GM23248 (cell line): ENCODE measurements at regions not wholly inside any gene's neighbourhood (a gene's known extent, or its start where the extent isn't known, plus 50 kb on each side); places are given as distances from the start of the nearest gene placed in this dataset.

Source experiments
- DNase-seq: peaks from one replicate; pipeline ENCODE4 v3.0.0-alpha.2; 2015
- H2AFZ ChIP-seq: fragments of 200-600 bp; sonication (generic); 2 replicates; pipeline ENCODE4 v1.6.1; 2016; ENCODE audit warnings: antibody characterized with exemption
- H3F3A ChIP-seq: fragments of 200-600 bp; sonication (generic); 2 replicates; pipeline ENCODE4 v1.6.1; 2016; ENCODE audit warnings: mild to moderate bottlenecking, antibody characterized with exemption, mixed run types; ENCODE audit not compliant: insufficient read depth
- H3K27ac ChIP-seq: fragments of 200-600 bp; sonication (generic); 2 replicates; pipeline ENCODE4 v1.5.1; 2016; ENCODE audit warnings: mild to moderate bottlenecking
- H3K27me3 ChIP-seq: fragments of 200-600 bp; sonication (generic); replicated peaks from 2 replicates; pipeline ENCODE4 v1.6.1; 2016; ENCODE audit warnings: mild to moderate bottlenecking; ENCODE audit not compliant: insufficient read depth
- H3K36me3 ChIP-seq: fragments of 200-600 bp; sonication (generic); 2 replicates; pipeline ENCODE4 v1.6.1; 2016; ENCODE audit warnings: low read depth, mild to moderate bottlenecking
- H3K4me1 ChIP-seq: fragments of 200-600 bp; sonication (generic); 2 replicates; pipeline ENCODE4 v1.6.1; 2016; ENCODE audit warnings: mild to moderate bottlenecking; ENCODE audit not compliant: insufficient read depth
- H3K4me2 ChIP-seq: fragments of 200-600 bp; sonication (generic); one replicate; pipeline ENCODE4 v1.6.1; 2016; ENCODE audit warnings: mild to moderate bottlenecking; ENCODE audit not compliant: unreplicated experiment
- H3K4me3 ChIP-seq: fragments of 200-600 bp; sonication (generic); 2 replicates; pipeline ENCODE4 v1.5.1; 2016; ENCODE audit warnings: mild to moderate bottlenecking
- H3K79me2 ChIP-seq: fragments of 200-600 bp; sonication (generic); 2 replicates; pipeline ENCODE4 v1.6.1; 2016; ENCODE audit warnings: mild to moderate bottlenecking; ENCODE audit not compliant: insufficient read depth
- H3K9ac ChIP-seq: fragments of 200-600 bp; sonication (generic); 2 replicates; pipeline ENCODE4 v1.6.1; 2016; ENCODE audit warnings: mild to moderate bottlenecking
- H3K9me2 ChIP-seq: fragments of 200-600 bp; sonication (generic); 2 replicates; pipeline ENCODE4 v1.6.1; 2016; ENCODE audit warnings: mixed run types, mild to moderate bottlenecking, moderate library complexity; ENCODE audit not compliant: insufficient read depth
- H3K9me3 ChIP-seq: fragments of 200-600 bp; sonication (generic); one replicate; pipeline ENCODE4 v1.6.1; 2017; ENCODE audit warnings: low read depth
- H4K20me1 ChIP-seq: fragments of 200-600 bp; sonication (generic); 2 replicates; pipeline ENCODE4 v1.6.0; 2016; ENCODE audit not compliant: insufficient read depth
- EZH2 ChIP-seq: fragments of 200-600 bp; sonication (generic); IDR thresholded peaks from 2 replicates; pipeline ENCODE4 v1.6.1; 2018; ENCODE audit warnings: antibody characterized with exemption, mild to moderate bottlenecking; ENCODE audit not compliant: insufficient read depth, poor library complexity, severe bottlenecking
- EZH2phosphoT487 ChIP-seq: fragments of 200-600 bp; sonication (generic); IDR thresholded peaks from 2 replicates; pipeline ENCODE4 v1.6.1; 2018; ENCODE audit warnings: antibody characterized with exemption, moderate library complexity, mild to moderate bottlenecking, low read depth; ENCODE audit not compliant: insufficient read depth
- WGBS, 2 experiments: methylation state at CpG; one replicate each; pipeline ENCODE4 v1.1.6; 2015 to 2017; ENCODE audit warnings: low lambda C conversion rate in 2 of 2, low coverage in 1 of 2; ENCODE audit errors: missing lambda C conversion rate in 2 of 2; 5-methylcytosine and 5-hydroxymethylcytosine counted together
- in situ Hi-C: fragments of 300-500 bp; cut with MboI; formaldehyde crosslinking; loops from 2 replicates; pipeline ENCODE4 v1.15.0; 2020

DNA sequence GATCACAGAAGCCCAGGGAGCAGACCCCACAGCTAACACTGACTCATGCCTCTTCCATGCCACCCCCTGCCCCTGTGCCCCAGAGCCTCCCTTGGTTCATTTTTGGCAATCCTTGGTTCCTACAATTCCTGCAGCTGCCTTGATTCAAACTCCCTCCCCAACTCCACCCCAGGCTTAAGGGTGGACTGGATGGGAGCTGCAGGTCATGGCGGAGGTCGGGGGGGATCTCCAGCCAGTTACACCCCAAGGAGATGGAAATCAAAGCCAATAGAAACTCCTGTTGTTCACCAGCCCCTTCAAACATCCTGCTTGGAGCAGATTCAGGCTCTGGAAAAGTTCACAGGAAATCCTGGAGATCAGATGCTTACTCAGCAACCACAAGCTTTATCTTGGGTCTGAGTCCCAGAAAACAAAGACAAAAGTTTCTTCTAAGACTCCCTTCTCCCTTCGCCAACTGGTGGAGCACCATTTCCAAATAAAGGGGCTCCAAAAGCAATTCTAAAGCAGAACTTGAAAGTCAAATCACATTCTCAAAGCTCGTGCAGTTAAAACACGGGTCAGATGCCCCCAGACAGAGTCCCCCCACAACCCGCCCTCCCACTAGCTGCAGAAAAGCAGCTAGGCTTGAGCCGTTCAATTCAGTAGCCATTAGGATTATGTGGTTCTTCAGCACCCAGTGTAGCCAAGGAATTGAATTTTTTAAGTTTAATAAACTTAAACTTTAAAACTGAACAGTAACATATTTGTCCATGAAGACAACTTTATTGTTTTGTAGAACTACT is 149.5 kb downstream of the ANKRD60 start:
- Histone ChIP-seq H3K79me2 (no peaks in the 10 kb centered on the region), H3K36me3 (no peaks in the 10 kb centered on the region), H3K4me1 (peaks cover 53% of the 10 kb centered on the region), H3K4me3 (no peak overlapping the region), H3K9me3 (no peaks in the 10 kb centered on the region), H2AFZ (no peak overlapping the region), H3K9me2 (no peaks in the 10 kb centered on the region), H3K9ac (no peak overlapping the region), H3K27me3 (no peaks in the 10 kb centered on the region), H3K4me2 (peak overlapping the region; percentile 54), H3F3A (peaks cover 60% of the 10 kb centered on the region), H4K20me1 (no peaks in the 10 kb centered on the region), H3K27ac (no peak overlapping the region)
- TF ChIP-seq EZH2phosphoT487 (no peak), EZH2 (no peak)
- WGBS, 2 experiments = 8 to 14% methylated on average over 7 of the region's 7 CpGs
- peak; percentile 80 for DNase-seq
- in situ Hi-C loops = no loop called here

DNA sequence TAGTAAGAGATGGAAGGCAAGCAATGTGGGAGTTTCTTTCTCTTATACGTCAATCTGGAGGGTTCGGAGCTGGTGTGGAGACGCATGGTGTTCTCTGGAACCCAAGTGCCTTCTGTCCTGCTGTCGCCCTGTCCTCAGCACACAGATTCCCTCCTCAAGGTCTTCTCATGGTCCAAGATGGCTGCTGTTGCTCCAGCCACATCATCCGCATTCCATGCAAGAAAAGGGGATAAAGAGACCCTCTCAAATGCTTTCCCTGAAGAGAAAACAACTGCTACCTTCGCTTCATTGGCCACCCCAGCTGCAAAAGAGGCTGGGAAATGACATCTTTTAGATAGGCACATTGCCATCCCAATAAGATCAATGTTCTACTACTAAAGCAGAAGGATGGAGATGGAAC is 151.2 kb downstream of the ANKRD60 start:
- Histone ChIP-seq H3K9ac (no peak overlapping the region), H3K9me2 (no peaks in the 10 kb centered on the region), H3K27ac (no peak overlapping the region), H3K27me3 (no peaks in the 10 kb centered on the region), H3K79me2 (no peaks in the 10 kb centered on the region), H3K4me2 (no peak overlapping the region), H3K4me3 (no peak overlapping the region), H3K4me1 (peaks cover 51% of the 10 kb centered on the region), H3K36me3 (no peaks in the 10 kb centered on the region), H4K20me1 (no peaks in the 10 kb centered on the region), H2AFZ (no peak overlapping the region), H3K9me3 (no peaks in the 10 kb centered on the region), H3F3A (peaks cover 61% of the 10 kb centered on the region)
- WGBS, 2 experiments = 96 to 97% methylated on average over 6 of the region's 6 CpGs
- no peak for DNase-seq
- TF ChIP-seq EZH2 (no peak), EZH2phosphoT487 (no peak)
- in situ Hi-C loops = no loop called here

DNA sequence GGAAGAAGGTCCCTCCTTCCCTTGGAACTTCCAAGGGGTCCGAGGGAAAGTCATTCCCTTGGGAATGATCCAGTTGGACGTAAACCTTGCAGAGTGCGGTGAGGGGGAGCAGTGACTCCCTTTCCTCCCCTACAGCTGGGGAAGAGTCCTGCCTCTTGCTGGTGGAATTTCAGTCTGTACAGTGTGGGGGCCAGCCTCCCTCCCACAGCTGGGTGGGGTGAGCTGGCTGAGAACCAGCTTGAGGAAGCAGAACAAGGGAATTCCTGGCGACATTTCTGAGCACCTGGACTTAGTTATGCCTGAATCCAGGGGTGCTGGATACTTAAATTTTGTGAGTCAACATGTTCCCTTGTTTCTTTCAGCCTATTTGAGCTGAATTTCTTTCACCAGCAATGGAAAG is 152.0 kb downstream of the ANKRD60 start:
- H4K20me1 ChIP-seq = no peaks in the 10 kb centered on the region
- in situ Hi-C loops = no loop called here
- H3K27ac ChIP-seq = no peak overlapping the region
- H3K9ac ChIP-seq = no peak overlapping the region
- 24 to 25% methylated on average over 4 of the region's 4 CpGs for WGBS, 2 experiments
- H3F3A ChIP-seq = peaks cover 55% of the 10 kb centered on the region
- no peak overlapping the region for H3K4me2 ChIP-seq
- H2AFZ ChIP-seq = no peak overlapping the region
- peaks cover 42% of the 10 kb centered on the region for H3K4me1 ChIP-seq
- H3K36me3 ChIP-seq = no peaks in the 10 kb centered on the region
- no peaks in the 10 kb centered on the region for H3K9me2 ChIP-seq
- no peak overlapping the region for H3K4me3 ChIP-seq
- DNase-seq = peak; percentile 17
- H3K27me3 ChIP-seq = no peaks in the 10 kb centered on the region
- TF ChIP-seq EZH2phosphoT487 (no peak), EZH2 (no peak)
- no peaks in the 10 kb centered on the region for H3K9me3 ChIP-seq
- no peaks in the 10 kb centered on the region for H3K79me2 ChIP-seq

DNA sequence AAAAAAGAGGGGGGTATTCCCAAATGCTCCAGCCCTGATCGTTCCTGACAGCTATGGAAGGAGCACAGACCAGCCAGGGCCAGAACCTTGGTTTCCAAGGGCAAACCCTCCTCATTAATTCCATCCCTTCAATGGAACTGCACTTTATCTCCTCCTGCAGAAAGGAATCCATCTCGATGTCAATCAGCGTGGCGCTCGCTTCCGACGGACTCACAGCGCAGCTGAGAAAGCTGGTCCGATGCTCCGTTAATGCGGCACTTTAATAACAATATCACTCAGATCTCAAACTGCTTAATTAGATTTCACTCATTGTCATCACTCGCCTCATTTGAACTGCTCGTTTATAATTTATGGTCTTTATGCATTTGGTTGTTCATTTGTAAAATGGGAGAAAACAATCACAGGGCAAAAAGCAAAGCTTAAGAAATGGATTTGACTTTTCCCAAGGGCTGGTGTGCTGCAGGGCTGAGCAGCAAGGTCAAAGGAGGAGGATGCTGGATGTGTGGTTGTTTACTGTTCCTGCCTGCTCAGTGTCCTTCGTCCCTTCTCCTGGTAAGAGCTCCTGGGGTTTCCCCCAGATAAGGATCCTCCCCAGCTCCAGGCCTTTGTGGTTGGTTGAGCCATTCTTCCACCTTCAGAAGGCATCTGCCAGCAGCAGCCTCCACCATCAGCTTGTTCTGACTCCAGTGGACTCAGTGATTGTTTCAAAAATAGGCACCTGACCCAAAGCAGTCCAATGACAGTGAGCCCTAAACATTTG is 152.7 kb downstream of the ANKRD60 start:
- Histone ChIP-seq H2AFZ (no peak overlapping the region), H3K4me2 (peak overlapping the region; percentile 17), H3K27me3 (no peaks in the 10 kb centered on the region), H3F3A (peaks cover 55% of the 10 kb centered on the region), H3K36me3 (no peaks in the 10 kb centered on the region), H3K4me1 (peaks cover 40% of the 10 kb centered on the region), H3K9me2 (no peaks in the 10 kb centered on the region), H3K9ac (no peak overlapping the region), H4K20me1 (no peaks in the 10 kb centered on the region), H3K4me3 (no peak overlapping the region), H3K9me3 (no peaks in the 10 kb centered on the region), H3K79me2 (no peaks in the 10 kb centered on the region), H3K27ac (no peak overlapping the region)
- in situ Hi-C loops = no loop called here
- no peak for TF ChIP-seq EZH2
- TF ChIP-seq EZH2phosphoT487 = no peak
- 59% methylated on average over 14 of the region's 14 CpGs for WGBS, 2 experiments
- DNase-seq = peak; percentile 29
